MM.1S (cell line): ENCODE measurements at regions not wholly inside any gene's neighbourhood (a gene's known extent, or its start where the extent isn't known, plus 50 kb on each side); places are given as distances from the start of the nearest gene placed in this dataset.

Source experiments
- DNase-seq: peaks from one replicate; pipeline ENCODE4 v3.0.0-alpha.2; 2015
- H2AFZ ChIP-seq: fragments of 300-600 bp; sonication (generic); 2 replicates; pipeline ENCODE4 v1.6.0; 2016; ENCODE audit warnings: antibody characterized with exemption, low read length
- H3F3A ChIP-seq: fragments of 300-600 bp; sonication (generic); 2 replicates; pipeline ENCODE4 v1.6.1; 2016; ENCODE audit warnings: mild to moderate bottlenecking, antibody characterized with exemption, low read length, moderate library complexity, mixed read lengths; ENCODE audit not compliant: insufficient read depth
- H3K27ac ChIP-seq: fragments of 300-600 bp; sonication (generic); 2 replicates; pipeline ENCODE4 v1.5.1; 2016; ENCODE audit warnings: mild to moderate bottlenecking, low read length
- H3K27me3 ChIP-seq: fragments of 300-600 bp; sonication (generic); replicated peaks from 2 replicates; pipeline ENCODE4 v1.6.0; 2016; ENCODE audit warnings: low read length; ENCODE audit not compliant: insufficient read depth
- H3K36me3 ChIP-seq: fragments of 300-600 bp; sonication (generic); replicated peaks from 2 replicates; pipeline ENCODE4 v1.6.1; 2016; ENCODE audit warnings: mild to moderate bottlenecking, low read length, mixed read lengths; ENCODE audit not compliant: insufficient read depth
- H3K4me1 ChIP-seq: fragments of 300-600 bp; sonication (generic); 2 replicates; pipeline ENCODE4 v1.6.1; 2016; ENCODE audit warnings: low read length, mixed read lengths
- H3K4me2 ChIP-seq: fragments of 300-600 bp; sonication (generic); 2 replicates; pipeline ENCODE4 v1.6.0; 2016; ENCODE audit warnings: low read depth, low read length
- H3K4me3 ChIP-seq: fragments of 300-600 bp; sonication (generic); 2 replicates; pipeline ENCODE4 v1.5.1; 2016; ENCODE audit warnings: low read length, mixed read lengths
- H3K79me2 ChIP-seq: fragments of 300-600 bp; sonication (generic); 2 replicates; pipeline ENCODE4 v1.6.1; 2016; ENCODE audit warnings: mixed run types, low read length, mixed read lengths
- H3K9ac ChIP-seq: fragments of 300-600 bp; sonication (generic); 2 replicates; pipeline ENCODE4 v1.6.1; 2016; ENCODE audit warnings: low read length, mixed read lengths
- H3K9me2 ChIP-seq: fragments of 300-600 bp; sonication (generic); replicated peaks from 2 replicates; pipeline ENCODE4 v1.6.1; 2016; ENCODE audit warnings: mild to moderate bottlenecking, low read length, mixed read lengths; ENCODE audit not compliant: insufficient read depth
- H3K9me3 ChIP-seq: fragments of 300-600 bp; sonication (generic); replicated peaks from 2 replicates; pipeline ENCODE4 v1.6.1; 2016; ENCODE audit warnings: mild to moderate bottlenecking, low read length, mixed read lengths; ENCODE audit not compliant: insufficient read depth
- H4K20me1 ChIP-seq: fragments of 300-600 bp; sonication (generic); 2 replicates; pipeline ENCODE4 v1.6.1; 2016; ENCODE audit warnings: mild to moderate bottlenecking, low read length, moderate library complexity, mixed read lengths; ENCODE audit not compliant: insufficient read depth
- CTCF ChIP-seq: fragments of 300-600 bp; sonication (generic); IDR thresholded peaks from 2 replicates; pipeline ENCODE4 v1.5.1; 2016; ENCODE audit warnings: antibody characterized with exemption, low read length, mixed read lengths
- EZH2 ChIP-seq: fragments of 300-600 bp; sonication (generic); optimal IDR thresholded peaks from 2 replicates; pipeline ENCODE3; 2017; ENCODE audit warnings: low read depth, mild to moderate bottlenecking, antibody characterized with exemption, low read length, mixed read lengths
- EZH2phosphoT487 ChIP-seq: fragments of 300-600 bp; sonication (generic); IDR thresholded peaks from 2 replicates; pipeline ENCODE4 v1.6.1; 2018; ENCODE audit warnings: antibody characterized with exemption, low read length

DNA sequence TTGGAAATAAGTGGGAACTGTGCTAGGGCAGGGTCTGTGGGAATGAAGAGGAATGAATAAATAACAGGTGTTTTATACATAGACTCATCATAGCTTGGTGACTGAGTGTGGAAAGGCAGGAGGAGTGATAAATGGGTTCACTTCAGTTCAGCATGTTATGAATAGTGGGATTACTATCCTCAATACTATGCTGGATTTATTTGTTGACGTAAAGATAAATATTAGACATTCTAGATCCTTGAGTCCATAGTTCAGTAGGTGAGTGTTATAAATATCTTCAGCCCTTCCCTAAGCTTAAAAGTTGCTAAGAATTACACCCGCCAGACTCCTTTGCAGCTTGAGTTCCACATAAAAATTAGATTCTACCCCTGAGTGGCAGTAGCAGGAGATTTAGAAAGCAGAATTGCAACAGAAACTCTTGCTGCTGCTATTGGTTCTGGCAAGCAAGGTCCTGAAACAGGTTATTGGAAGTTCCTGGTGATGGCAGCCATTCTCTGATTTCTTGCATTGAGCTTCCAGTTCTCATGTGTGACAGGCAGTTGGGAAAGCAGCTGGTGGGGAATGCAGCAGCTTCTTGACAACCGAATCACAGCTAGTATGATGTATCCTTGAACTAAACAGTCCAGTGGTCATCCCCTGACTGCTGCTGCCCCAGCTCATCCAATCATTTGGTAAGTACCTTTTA lies 1558.9 kb downstream of the FAM181B start:
- no peak for DNase-seq
- H3K9ac ChIP-seq: no peak overlapping the region

GRCh38 chr11:81165164-81165563 lies 1568.5 kb downstream of the FAM181B start:
- TF ChIP-seq EZH2 (no peak), EZH2phosphoT487 (no peak), CTCF (no peak)
- Histone ChIP-seq H2AFZ (no peak overlapping the region), H3K27ac (no peak overlapping the region), H3K27me3 (no peaks in the 10 kb centered on the region), H4K20me1 (no peaks in the 10 kb centered on the region), H3K9me3 (no peaks in the 10 kb centered on the region), H3K4me1 (no peaks in the 10 kb centered on the region), H3K36me3 (no peaks in the 10 kb centered on the region), H3K9ac (no peak overlapping the region), H3K9me2 (no peaks in the 10 kb centered on the region), H3K79me2 (no peaks in the 10 kb centered on the region), H3K4me2 (no peak overlapping the region), H3F3A (no peaks in the 10 kb centered on the region), H3K4me3 (no peak overlapping the region)
- no peak for DNase-seq

More for the DNA sequence above, 1558.9 kb downstream of the FAM181B start:
- Histone ChIP-seq H3K27me3 (no peaks in the 10 kb centered on the region), H3K9me3 (no peaks in the 10 kb centered on the region), H3K4me3 (no peak overlapping the region), H3K4me2 (no peak overlapping the region), H3K36me3 (no peaks in the 10 kb centered on the region), H3K27ac (no peak overlapping the region), H3K9me2 (no peaks in the 10 kb centered on the region), H3K79me2 (no peaks in the 10 kb centered on the region), H4K20me1 (no peaks in the 10 kb centered on the region), H3F3A (no peaks in the 10 kb centered on the region), H3K4me1 (no peaks in the 10 kb centered on the region), H2AFZ (no peak overlapping the region)
- TF ChIP-seq CTCF (no peak), EZH2 (no peak), EZH2phosphoT487 (no peak)

DNA sequence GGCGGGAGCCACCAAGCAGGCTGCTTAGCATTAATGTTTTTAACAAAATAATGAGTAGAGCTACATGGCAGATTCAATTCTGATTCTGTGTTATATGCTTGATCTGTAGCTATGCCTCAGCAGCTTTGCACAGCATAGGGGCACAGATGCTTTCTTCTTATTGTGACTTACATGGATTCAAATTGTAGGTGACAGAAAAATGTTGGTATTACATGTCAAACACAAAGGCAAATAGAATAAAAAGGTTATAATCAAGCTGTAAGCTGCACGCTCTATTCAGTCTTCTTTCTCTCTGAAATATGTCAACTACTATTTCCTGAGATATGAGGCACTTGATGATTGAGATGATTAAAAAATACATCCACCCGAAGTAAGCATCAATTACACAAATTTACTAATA lies 1573.8 kb downstream of the FAM181B start:
- no peak overlapping the region for H3K27ac ChIP-seq
- no peaks in the 10 kb centered on the region for H3K9me2 ChIP-seq
- H3K9ac ChIP-seq: no peak overlapping the region
- no peaks in the 10 kb centered on the region for H3K9me3 ChIP-seq
- H4K20me1 ChIP-seq: no peaks in the 10 kb centered on the region
- no peak overlapping the region for H2AFZ ChIP-seq
- H3K4me2 ChIP-seq: no peak overlapping the region
- TF ChIP-seq EZH2phosphoT487 (no peak), EZH2 (no peak), CTCF (no peak)
- no peaks in the 10 kb centered on the region for H3K36me3 ChIP-seq
- H3K4me1 ChIP-seq: no peaks in the 10 kb centered on the region
- no peaks in the 10 kb centered on the region for H3K79me2 ChIP-seq
- H3K4me3 ChIP-seq: no peak overlapping the region
- DNase-seq: no peak
- H3F3A ChIP-seq: no peaks in the 10 kb centered on the region
- no peaks in the 10 kb centered on the region for H3K27me3 ChIP-seq
